C4-2B (cell line): ENCODE measurements at regions not wholly inside any gene's neighbourhood (a gene's known extent, or its start where the extent isn't known, plus 50 kb on each side); places are given as distances from the start of the nearest gene placed in this dataset.

Experiments used
- H3K27ac ChIP-seq: fragments of 450-650 bp; 2 replicates; pipeline ENCODE4 v1.5.1; 2017
- ZFX ChIP-seq: fragments of 450-650 bp; IDR thresholded peaks from 2 replicates; pipeline ENCODE4 v1.6.1; 2017
- TF ChIP-seq, protein P1 (sequence below): fragments of 450-650 bp; conservative IDR thresholded peaks from 2 replicates; pipeline ENCODE4 v1.5.1; 2017; ENCODE audit warnings: mild to moderate bottlenecking

DNA sequence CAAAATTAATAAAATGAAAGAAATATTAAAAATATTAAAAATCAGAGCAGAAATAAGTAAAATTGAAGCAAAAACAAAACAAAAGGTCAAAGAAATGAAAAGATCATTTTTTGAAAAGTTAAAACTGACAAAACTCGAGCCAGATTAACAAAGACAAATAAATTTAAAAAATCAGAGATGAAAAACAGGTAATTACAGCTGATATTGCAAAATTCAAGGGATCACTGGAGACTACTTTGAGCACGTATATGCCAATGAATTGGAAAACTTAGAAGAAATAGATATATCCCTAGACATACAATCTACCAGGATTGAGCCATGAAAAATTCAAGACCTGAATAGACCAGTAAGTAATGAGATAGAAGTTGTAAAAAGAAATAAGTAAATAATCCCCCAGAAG lies 446.2 kb upstream of the EYS start:
- H3K27ac ChIP-seq, result no peak overlapping the region
- no peak for TF ChIP-seq ZFX
- TF ChIP-seq, protein P1, sequence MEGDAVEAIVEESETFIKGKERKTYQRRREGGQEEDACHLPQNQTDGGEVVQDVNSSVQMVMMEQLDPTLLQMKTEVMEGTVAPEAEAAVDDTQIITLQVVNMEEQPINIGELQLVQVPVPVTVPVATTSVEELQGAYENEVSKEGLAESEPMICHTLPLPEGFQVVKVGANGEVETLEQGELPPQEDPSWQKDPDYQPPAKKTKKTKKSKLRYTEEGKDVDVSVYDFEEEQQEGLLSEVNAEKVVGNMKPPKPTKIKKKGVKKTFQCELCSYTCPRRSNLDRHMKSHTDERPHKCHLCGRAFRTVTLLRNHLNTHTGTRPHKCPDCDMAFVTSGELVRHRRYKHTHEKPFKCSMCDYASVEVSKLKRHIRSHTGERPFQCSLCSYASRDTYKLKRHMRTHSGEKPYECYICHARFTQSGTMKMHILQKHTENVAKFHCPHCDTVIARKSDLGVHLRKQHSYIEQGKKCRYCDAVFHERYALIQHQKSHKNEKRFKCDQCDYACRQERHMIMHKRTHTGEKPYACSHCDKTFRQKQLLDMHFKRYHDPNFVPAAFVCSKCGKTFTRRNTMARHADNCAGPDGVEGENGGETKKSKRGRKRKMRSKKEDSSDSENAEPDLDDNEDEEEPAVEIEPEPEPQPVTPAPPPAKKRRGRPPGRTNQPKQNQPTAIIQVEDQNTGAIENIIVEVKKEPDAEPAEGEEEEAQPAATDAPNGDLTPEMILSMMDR, result no peak

DNA sequence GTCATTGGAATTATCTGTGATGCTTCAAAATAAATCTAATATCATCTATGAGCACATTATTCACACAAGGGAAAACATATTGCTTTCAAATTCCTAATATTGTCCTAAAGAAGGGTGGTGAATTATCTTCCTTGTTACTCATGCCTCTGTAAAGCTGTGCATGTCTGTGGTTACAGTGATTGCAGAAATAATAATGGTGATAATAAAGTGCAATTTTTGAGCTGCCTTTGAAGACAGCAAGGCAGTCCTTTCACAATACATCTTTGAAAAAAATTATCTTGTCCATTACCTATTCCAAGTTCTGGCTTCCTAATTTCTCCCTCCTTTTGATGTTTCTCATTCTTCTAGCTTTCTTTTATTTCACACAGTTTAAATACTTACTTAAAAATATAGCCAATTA lies 442.1 kb upstream of the EYS start:
- no peak overlapping the region for H3K27ac ChIP-seq

DNA sequence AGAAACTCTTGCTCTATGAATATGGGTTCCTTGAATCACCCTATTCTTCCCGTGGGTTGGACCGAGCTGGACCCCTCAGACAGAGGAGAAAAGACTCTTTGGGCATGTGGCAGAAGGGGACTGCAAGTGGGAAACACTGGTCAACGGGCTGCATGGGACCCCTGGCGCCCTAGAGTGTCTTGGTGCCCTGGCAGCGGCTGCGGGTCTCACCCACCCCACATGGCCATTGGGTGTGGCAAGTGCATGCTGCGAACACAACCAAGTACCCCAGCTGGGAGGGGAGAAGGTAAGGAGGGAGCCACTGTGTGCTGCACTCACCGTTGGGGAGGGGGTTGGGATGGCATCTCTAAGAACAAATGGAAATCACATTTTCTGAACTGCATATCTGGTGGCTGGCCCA lies 438.8 kb upstream of the EYS start:
- no peak overlapping the region for H3K27ac ChIP-seq
- TF ChIP-seq, protein P1, result no peak
- no peak for TF ChIP-seq ZFX

More for the DNA sequence above, 442.1 kb upstream of the EYS start:
- no peak for TF ChIP-seq ZFX
- TF ChIP-seq, protein P1, result no peak

DNA sequence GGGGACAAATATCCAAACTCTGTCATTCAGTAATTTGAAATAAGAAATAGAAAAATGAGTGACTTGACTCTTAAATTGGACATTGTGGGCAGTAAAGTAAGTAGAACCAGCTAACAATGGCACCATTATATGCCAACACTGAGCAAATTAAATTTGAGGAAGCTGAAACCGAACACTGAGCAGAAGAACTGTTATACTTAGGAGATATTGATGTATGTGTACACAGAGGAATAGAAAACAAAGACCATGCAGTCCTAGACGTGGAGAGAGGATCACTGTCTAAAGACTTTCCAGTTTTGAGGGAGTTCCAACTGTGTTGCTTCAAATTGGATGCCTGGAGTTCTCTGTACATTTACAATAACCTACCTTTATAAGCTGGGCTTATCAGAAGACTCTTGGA lies 427.0 kb upstream of the EYS start:
- no peak overlapping the region for H3K27ac ChIP-seq
- TF ChIP-seq, protein P1, result no peak
- TF ChIP-seq ZFX, result no peak

DNA sequence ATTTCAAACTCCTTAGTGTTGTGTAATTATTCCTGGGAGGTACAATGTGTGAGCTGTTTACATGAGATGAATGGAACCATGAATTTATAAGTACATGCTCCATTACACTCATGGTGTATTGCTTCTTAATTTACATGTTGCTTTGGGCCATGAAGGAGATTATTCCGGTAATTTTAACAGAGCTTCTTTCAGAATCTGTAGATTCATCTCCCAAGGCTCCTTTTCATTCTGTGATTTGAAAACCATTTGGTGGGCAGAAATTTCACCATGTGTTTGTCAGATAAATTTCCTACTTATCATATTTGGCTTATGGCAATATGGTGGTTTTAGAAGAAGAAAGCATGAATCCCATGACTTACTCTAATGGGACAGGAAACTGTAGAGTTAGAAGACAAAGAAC lies 421.6 kb upstream of the EYS start:
- no peak overlapping the region for H3K27ac ChIP-seq
- TF ChIP-seq ZFX, result no peak
- TF ChIP-seq, protein P1, result no peak

DNA sequence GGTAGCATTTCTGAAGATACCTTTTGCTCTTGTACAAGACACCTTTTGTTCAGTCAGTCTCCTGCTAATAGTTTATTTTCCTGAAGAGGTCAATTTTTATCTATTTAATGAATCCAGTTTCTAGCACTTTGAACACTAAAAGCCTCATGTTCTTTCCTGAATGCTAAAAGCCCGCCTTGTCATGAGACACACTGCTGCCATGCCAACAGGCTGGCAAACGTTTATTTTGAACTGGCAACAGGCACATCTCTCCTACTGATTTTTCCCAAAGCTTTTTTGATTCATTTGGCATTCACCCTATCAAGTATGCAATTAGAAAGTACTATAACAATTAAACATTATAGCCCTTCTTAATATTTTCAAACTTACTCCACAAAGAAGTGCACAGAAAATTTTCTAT lies 421.2 kb upstream of the EYS start:
- TF ChIP-seq, protein P1, result no peak
- TF ChIP-seq ZFX, result no peak
- H3K27ac ChIP-seq, result no peak overlapping the region

DNA sequence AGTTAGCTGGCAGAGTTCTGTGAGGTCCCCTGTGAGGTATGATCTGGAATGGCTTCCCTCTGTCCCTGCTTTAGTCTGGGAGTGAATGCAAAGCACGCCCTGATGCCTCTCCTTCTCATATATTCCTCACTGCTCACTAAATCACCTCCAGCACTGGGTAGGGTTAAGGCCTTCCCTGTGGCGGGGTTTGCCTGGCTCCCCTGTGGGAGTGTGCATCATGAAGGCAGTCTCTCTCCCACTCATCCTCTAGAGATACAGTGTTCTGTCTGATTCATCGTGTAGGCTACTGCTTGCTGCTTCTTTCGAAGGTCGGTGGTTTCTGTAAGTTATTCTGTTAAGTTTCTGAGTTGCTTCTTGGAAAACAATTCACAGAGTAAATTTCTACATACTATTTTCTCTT lies 420.0 kb upstream of the EYS start:
- TF ChIP-seq, protein P1, result no peak
- TF ChIP-seq ZFX, result no peak
- H3K27ac ChIP-seq, result no peak overlapping the region

DNA sequence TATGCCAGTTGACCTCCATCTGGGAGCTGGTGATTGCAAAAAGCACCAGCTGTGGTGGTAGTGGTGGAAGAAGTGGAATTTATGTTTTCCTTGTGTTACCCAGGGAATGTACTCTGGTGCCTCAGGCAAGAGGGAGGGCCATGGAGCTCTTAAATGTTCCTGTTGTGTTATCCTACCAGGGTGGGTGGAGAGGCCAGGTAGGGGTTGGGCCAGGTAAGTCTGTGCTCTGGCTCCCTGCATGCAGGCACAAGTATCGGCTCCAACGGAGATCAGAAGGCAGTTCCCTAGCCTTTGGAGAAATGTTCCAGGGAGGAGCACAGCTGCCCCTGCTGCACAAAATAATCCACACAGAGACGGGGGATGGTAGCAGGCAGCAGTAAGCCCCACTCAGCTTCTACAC lies 419.3 kb upstream of the EYS start:
- TF ChIP-seq ZFX, result no peak
- TF ChIP-seq, protein P1, result no peak

More for the DNA sequence above, 419.3 kb upstream of the EYS start:
- H3K27ac ChIP-seq, result no peak overlapping the region
